Trophoblast cell (in vitro differentiated cells and primary cell): ENCODE measurements at regions not wholly inside any gene's neighbourhood (a gene's known extent, or its start where the extent isn't known, plus 50 kb on each side); places are given as distances from the start of the nearest gene placed in this dataset.

Experiments
- DNase-seq, 2 donors: peaks; one replicate each; pipeline ENCODE4 v3.0.0-alpha.2; 2016
- H2AFZ ChIP-seq: 2 replicates; pipeline ENCODE4 v1.6.1; 2013; ENCODE audit warnings: low read length, moderate library complexity, mild to moderate bottlenecking; ENCODE audit not compliant: insufficient read depth, poor library complexity
- H2AK5ac ChIP-seq: 2 replicates; pipeline ENCODE4 v1.6.1; 2013; ENCODE audit warnings: mild to moderate bottlenecking, low read length
- H2BK120ac ChIP-seq: 2 replicates; pipeline ENCODE4 v1.6.1; 2013; ENCODE audit warnings: low read length, mild to moderate bottlenecking, moderate library complexity; ENCODE audit not compliant: insufficient read depth, poor library complexity
- H2BK12ac ChIP-seq: 2 replicates; pipeline ENCODE4 v1.6.1; 2013; ENCODE audit warnings: mild to moderate bottlenecking, low read length, moderate library complexity
- H2BK5ac ChIP-seq: 2 replicates; pipeline ENCODE4 v1.6.1; 2013; ENCODE audit warnings: low read length, low read depth, moderate library complexity, mild to moderate bottlenecking; ENCODE audit not compliant: poor library complexity
- H3K14ac ChIP-seq: 2 replicates; pipeline ENCODE4 v1.6.1; 2013; ENCODE audit warnings: mild to moderate bottlenecking, low read length
- H3K18ac ChIP-seq: 2 replicates; pipeline ENCODE4 v1.6.1; 2013; ENCODE audit warnings: mild to moderate bottlenecking, low read length
- H3K23ac ChIP-seq: 2 replicates; pipeline ENCODE4 v1.6.1; 2013; ENCODE audit warnings: low read length
- H3K27ac ChIP-seq: 2 replicates; pipeline ENCODE4 v1.5.1; 2013; ENCODE audit warnings: low read depth, mild to moderate bottlenecking, inconsistent platforms, low read length, moderate library complexity
- H3K27me3 ChIP-seq: 2 replicates; pipeline ENCODE4 v1.6.1; 2013; ENCODE audit warnings: inconsistent platforms, mild to moderate bottlenecking, low read length, moderate library complexity; ENCODE audit not compliant: insufficient read depth
- H3K36me3 ChIP-seq, 2 experiments: 1 replicate in 1 of 2; 2 replicates in 1 of 2; pipeline ENCODE4 v1.6.1; 2013; ENCODE audit warnings: low read length in 2 of 2, mild to moderate bottlenecking in 2 of 2, moderate library complexity in 1 of 2; ENCODE audit not compliant: insufficient read depth in 2 of 2, control insufficient read depth in 1 of 2
- H3K4ac ChIP-seq: 2 replicates; pipeline ENCODE4 v1.6.1; 2013; ENCODE audit warnings: low read depth, mild to moderate bottlenecking, low read length, moderate library complexity
- H3K4me1 ChIP-seq, 2 experiments: 1 replicate in 1 of 2; 2 replicates in 1 of 2; pipeline ENCODE4 v1.6.1; 2013; ENCODE audit warnings: low read length in 2 of 2, mild to moderate bottlenecking in 2 of 2, moderate library complexity in 1 of 2; ENCODE audit not compliant: insufficient read depth in 2 of 2, control insufficient read depth in 1 of 2
- H3K4me2 ChIP-seq: 2 replicates; pipeline ENCODE4 v1.6.1; 2013; ENCODE audit warnings: inconsistent platforms, mild to moderate bottlenecking, low read length, moderate library complexity
- H3K4me3 ChIP-seq: 2 replicates; pipeline ENCODE4 v1.5.1; 2013; ENCODE audit warnings: mild to moderate bottlenecking, low read depth, low read length, inconsistent platforms
- H3K79me1 ChIP-seq: one replicate; pipeline ENCODE4 v1.6.1; 2013; ENCODE audit warnings: low read length
- H3K79me2 ChIP-seq: 2 replicates; pipeline ENCODE4 v1.6.1; 2013; ENCODE audit warnings: low read length, mild to moderate bottlenecking; ENCODE audit not compliant: control insufficient read depth, insufficient read depth, poor library complexity
- H3K9ac ChIP-seq: 2 replicates; pipeline ENCODE4 v1.6.1; 2013; ENCODE audit warnings: mild to moderate bottlenecking, low read length
- H3K9me3 ChIP-seq: 2 replicates; pipeline ENCODE4 v1.6.1; 2013; ENCODE audit warnings: low read depth, mild to moderate bottlenecking, control low read depth, inconsistent platforms, low read length; ENCODE audit not compliant: insufficient read depth
- H4K12ac ChIP-seq: 2 replicates; pipeline ENCODE4 v1.6.1; 2013; ENCODE audit warnings: low read depth, mild to moderate bottlenecking, low read length, moderate library complexity
- H4K8ac ChIP-seq: 2 replicates; pipeline ENCODE4 v1.6.1; 2013; ENCODE audit warnings: low read depth, mild to moderate bottlenecking, low read length, moderate library complexity
- H4K91ac ChIP-seq: one replicate; pipeline ENCODE4 v1.6.1; 2013; ENCODE audit warnings: low read depth, mild to moderate bottlenecking, low read length, moderate library complexity
- WGBS: extraction: QIAGEN DNeasy Blood & Tissue Kit; methylation state at CpG from one replicate; pipeline ENCODE4 v1.1.7; 2013; ENCODE audit warnings: missing lambda C conversion rate; ENCODE audit not compliant: insufficient read length, insufficient coverage; ENCODE audit errors: extremely low coverage; 5-methylcytosine and 5-hydroxymethylcytosine counted together

- no peaks in the 10 kb centered on the region for H3K79me1 ChIP-seq
- H4K8ac ChIP-seq: no peak overlapping the region
- no CpG with 5 or more reads among the region's 2 CpGs for WGBS
- H3K4ac ChIP-seq: no peak overlapping the region
- no peak overlapping the region for H3K18ac ChIP-seq
- no peak overlapping the region for H3K27ac ChIP-seq
- H2AFZ ChIP-seq: no peak overlapping the region
- H2BK5ac ChIP-seq: no peak overlapping the region
- H2BK120ac ChIP-seq: no peak overlapping the region
- H3K27me3 ChIP-seq: no peaks in the 10 kb centered on the region
- H3K36me3 ChIP-seq: no peaks in the 10 kb centered on the region
- no peaks in the 10 kb centered on the region for H3K79me2 ChIP-seq
- no peak overlapping the region for H3K14ac ChIP-seq
- H3K9ac ChIP-seq: no peak overlapping the region
- no peak overlapping the region for H4K12ac ChIP-seq
- DNase-seq: no peak
- no peak overlapping the region for H3K4me2 ChIP-seq
- no peak overlapping the region for H2AK5ac ChIP-seq
- no peak overlapping the region for H2BK12ac ChIP-seq
- H3K4me1 ChIP-seq: peaks cover 0 to 2% of the 10 kb centered on the region in 2 experiments
- no peaks in the 10 kb centered on the region for H3K9me3 ChIP-seq
- no peak overlapping the region for H3K4me3 ChIP-seq
- H3K23ac ChIP-seq: no peak overlapping the region
- H4K91ac ChIP-seq: no peak overlapping the region
These were observed 72.7 kb upstream of the GLS start for GRCh38 chr2:190807886-190808285.

- H4K91ac ChIP-seq: no peak overlapping the region
- H3K4me2 ChIP-seq: no peak overlapping the region
- H3K79me1 ChIP-seq: no peaks in the 10 kb centered on the region
- no peak overlapping the region for H2BK5ac ChIP-seq
- H3K9me3 ChIP-seq: no peaks in the 10 kb centered on the region
- H3K23ac ChIP-seq: no peak overlapping the region
- H3K27me3 ChIP-seq: no peaks in the 10 kb centered on the region
- H3K4me1 ChIP-seq: peaks cover 3 to 6% of the 10 kb centered on the region in 2 experiments
- H3K4me3 ChIP-seq: no peak overlapping the region
- no peaks in the 10 kb centered on the region for H3K79me2 ChIP-seq
- H2BK120ac ChIP-seq: no peak overlapping the region
- H4K8ac ChIP-seq: no peak overlapping the region
- no peak for DNase-seq
- H3K27ac ChIP-seq: no peak overlapping the region
- no CpG with 5 or more reads among the region's 5 CpGs for WGBS
- H2AK5ac ChIP-seq: no peak overlapping the region
- H3K9ac ChIP-seq: no peak overlapping the region
- H3K18ac ChIP-seq: no peak overlapping the region
- H3K36me3 ChIP-seq: no peaks in the 10 kb centered on the region
- H3K4ac ChIP-seq: no peak overlapping the region
- H2AFZ ChIP-seq: no peak overlapping the region
- no peak overlapping the region for H2BK12ac ChIP-seq
- no peak overlapping the region for H3K14ac ChIP-seq
- no peak overlapping the region for H4K12ac ChIP-seq
These were observed 71.4 kb upstream of the GLS start for GRCh38 chr2:190809139-190809764.

- H3K4me1 ChIP-seq: peaks cover 3 to 6% of the 10 kb centered on the region in 2 experiments
- H2AK5ac ChIP-seq: no peak overlapping the region
- H3K14ac ChIP-seq: no peak overlapping the region
- H3K4me2 ChIP-seq: no peak overlapping the region
- H3K18ac ChIP-seq: no peak overlapping the region
- H3K9me3 ChIP-seq: no peaks in the 10 kb centered on the region
- no peaks in the 10 kb centered on the region for H3K36me3 ChIP-seq
- no peak overlapping the region for H4K12ac ChIP-seq
- WGBS: no CpG with 5 or more reads among the region's 4 CpGs
- H2BK5ac ChIP-seq: no peak overlapping the region
- H2AFZ ChIP-seq: no peak overlapping the region
- H3K27me3 ChIP-seq: no peaks in the 10 kb centered on the region
- no peaks in the 10 kb centered on the region for H3K79me1 ChIP-seq
- no peak overlapping the region for H3K4ac ChIP-seq
- H4K91ac ChIP-seq: no peak overlapping the region
- H4K8ac ChIP-seq: no peak overlapping the region
- H3K27ac ChIP-seq: no peak overlapping the region
- H2BK120ac ChIP-seq: no peak overlapping the region
- no peak overlapping the region for H3K9ac ChIP-seq
- no peaks in the 10 kb centered on the region for H3K79me2 ChIP-seq
- no peak overlapping the region for H3K23ac ChIP-seq
- no peak for DNase-seq
- no peak overlapping the region for H2BK12ac ChIP-seq
- no peak overlapping the region for H3K4me3 ChIP-seq
These were observed 70.6 kb upstream of the GLS start for GRCh38 chr2:190809876-190810525.

GRCh38 chr2:190810981-190811587, 69.5 kb upstream of the GLS start:
- Histone ChIP-seq H3K9ac (no peak overlapping the region), H3K27ac (no peak overlapping the region), H3K23ac (no peak overlapping the region), H3K9me3 (no peaks in the 10 kb centered on the region), H2AK5ac (no peak overlapping the region), H2AFZ (no peak overlapping the region), H3K4me1 (peaks cover 3 to 6% of the 10 kb centered on the region in 2 experiments), H3K18ac (no peak overlapping the region), H2BK12ac (no peak overlapping the region), H3K79me1 (no peaks in the 10 kb centered on the region), H2BK120ac (no peak overlapping the region), H3K27me3 (no peaks in the 10 kb centered on the region), H3K14ac (no peak overlapping the region), H3K4me3 (no peak overlapping the region), H4K12ac (no peak overlapping the region), H2BK5ac (no peak overlapping the region), H3K4ac (no peak overlapping the region), H3K79me2 (no peaks in the 10 kb centered on the region), H4K8ac (no peak overlapping the region), H3K4me2 (no peak overlapping the region), H3K36me3 (no peaks in the 10 kb centered on the region), H4K91ac (no peak overlapping the region)
- WGBS: no CpG with 5 or more reads among the region's 5 CpGs
- DNase-seq: peak in 1 of 2 donors; percentile 29
